ENCODE measurements at regions not wholly inside any gene's neighbourhood (a gene's known extent, or its start where the extent isn't known, plus 50 kb on each side); places are given as distances from the start of the nearest gene placed in this dataset.

- no peak overlapping the region for H3K27ac ChIP-seq (ENCODE audit: low read depth)
- H3K4me1 ChIP-seq (ENCODE audit: insufficient read depth), result no peaks in the 10 kb centered on the region
- H3K79me2 ChIP-seq (replicated peaks; ENCODE audit: insufficient read depth), result no peaks in the 10 kb centered on the region
- Mint-ChIP-seq H3K9me3 (no peaks in the 10 kb centered on the region; the same call in 2 of the 3 replicates), H3K27ac (no peak overlapping the region), H3K4me3 (no peak overlapping the region), H3K27me3 (ENCODE audit: insufficient read depth, low read depth, poor library complexity) (no peaks in the 10 kb centered on the region), H3K36me3 (ENCODE audit: low read depth) (no peaks in the 10 kb centered on the region; the same call in 2 of the 3 replicates), H3K4me1 (no peaks in the 10 kb centered on the region)
- no peak overlapping the region for H3K4me2 ChIP-seq
- H3K9me2 ChIP-seq (ENCODE audit: insufficient read depth), result no peaks in the 10 kb centered on the region
- no peaks in the 10 kb centered on the region for H4K20me1 ChIP-seq (replicated peaks; ENCODE audit: insufficient read depth)
- no peak overlapping the region for H2AFZ ChIP-seq
- TF ChIP-seq NANOG (IDR thresholded peaks at IDR 0.05; ENCODE audit: borderline replicate concordance), result no peak
- no peak for TF ChIP-seq EZH2phosphoT487 (IDR thresholded peaks at IDR 0.05; ENCODE audit: unreplicated experiment)
- TF ChIP-seq ETS1 (IDR thresholded peaks at IDR 0.05), result no peak
- TF ChIP-seq REST (IDR thresholded peaks at IDR 0.05; ENCODE audit: unreplicated experiment), result no peak
- no peak for TF ChIP-seq POLR2AphosphoS5 (IDR thresholded peaks at IDR 0.05; ENCODE audit: low read depth)
- no peak for TF ChIP-seq CTCF (conservative IDR thresholded peaks at IDR 0.05; ENCODE audit: low read depth in 2 of 2)
- no peak for TF ChIP-seq JUNB (IDR thresholded peaks at IDR 0.05; ENCODE audit: unreplicated experiment)
- no peak for TF ChIP-seq EZH2 (IDR thresholded peaks at IDR 0.05; ENCODE audit: low read depth, unreplicated experiment)
- TF ChIP-seq CREB1 (CRISPR knock-in tag; IDR thresholded peaks at IDR 0.05; ENCODE audit: low read depth), result no peak
- no peak for TF ChIP-seq ZNF331 (CRISPR knock-in tag; IDR thresholded peaks at IDR 0.05; ENCODE audit: low read depth)
- TF ChIP-seq STAT1 (IDR thresholded peaks at IDR 0.05; ENCODE audit: unreplicated experiment), result no peak
- TF ChIP-seq ZNF114 (CRISPR knock-in tag; IDR thresholded peaks at IDR 0.05), result no peak
- TF ChIP-seq ZNF462 (CRISPR knock-in tag; IDR thresholded peaks at IDR 0.05), result no peak
- DNase-seq (ENCODE audit: low spot score), result no peak
- H3K36me3 ChIP-seq (ENCODE audit: insufficient read depth), result no peaks in the 10 kb centered on the region
- no peaks in the 10 kb centered on the region for H3K27me3 ChIP-seq (ENCODE audit: insufficient read depth)
- no peak overlapping the region for H3K4me3 ChIP-seq
- H3F3A ChIP-seq (replicated peaks; ENCODE audit: low read depth), result no peaks in the 10 kb centered on the region
- ATAC-seq, result no peak
These were observed 790.2 kb downstream of the PRELID2 start for GRCh38 chr5:145044970-145045369.

Measured in GM23338 (cell line).